Activated CD4-positive, alpha-beta T cell treated with anti-CD3 and anti-CD28 coated beads for 36 hours (primary cell): ENCODE measurements at regions not wholly inside any gene's neighbourhood (a gene's known extent, or its start where the extent isn't known, plus 50 kb on each side); places are given as distances from the start of the nearest gene placed in this dataset.

Source experiments
- ATAC-seq: fragments of 200-7000 bp; cut with Tn5 transposase; one replicate; pipeline ENCODE4 v1.10.0; 2021; ENCODE audit warnings: mild to moderate bottlenecking, moderate library complexity
- CTCF ChIA-PET: fragments of 350-600 bp; sonication (Branson Sonifier 250); formaldehyde crosslinking; loops from one replicate; lab custom pipeline; 2021; ENCODE audit warnings: antibody characterized with exemption; lab: Charles Lee
- POLR2A ChIA-PET: fragments of 350-600 bp; sonication (Branson Sonifier 250); formaldehyde crosslinking; loops from one replicate; lab custom pipeline; 2021; ENCODE audit warnings: antibody characterized with exemption, inconsistent platforms; lab: Charles Lee
- DNase-seq: peaks from one replicate; pipeline ENCODE4 v3.0.0-alpha.2; 2020
- H3K27ac Mint-ChIP-seq: one replicate; pipeline ENCODE4 v1.8.0; 2021; ENCODE audit warnings: mixed read lengths
- H3K27me3 Mint-ChIP-seq: one replicate; pipeline ENCODE4 v1.8.0; 2021; ENCODE audit warnings: mixed read lengths
- H3K36me3 Mint-ChIP-seq: one replicate; pipeline ENCODE4 v1.8.0; 2021; ENCODE audit warnings: low read depth, mixed read lengths
- H3K4me1 Mint-ChIP-seq: one replicate; pipeline ENCODE4 v1.8.0; 2021; ENCODE audit warnings: mixed read lengths
- H3K4me3 Mint-ChIP-seq: one replicate; pipeline ENCODE4 v1.8.0; 2021; ENCODE audit warnings: mild to moderate bottlenecking, moderate library complexity, mixed read lengths
- H3K9me3 Mint-ChIP-seq: one replicate; pipeline ENCODE4 v1.8.0; 2021; ENCODE audit warnings: low read depth, mixed read lengths
- intact Hi-C, 2 experiments: fragments of 100-400 bp; cut with DNase I in 1 of 2; cut with micrococcal nuclease in 1 of 2; formaldehyde crosslinking; loops; one replicate each; pipeline versions ENCODE4 v1.14.2 to v1.15.1; 2022 to 2024; cut with DNase I, micrococcal nuclease

GRCh38 chr13:59587971-59588716 lies 575.6 kb downstream of the DIAPH3 start:
- Mint-ChIP-seq H3K4me3 (no peak overlapping the region), H3K36me3 (no peaks in the 10 kb centered on the region), H3K27me3 (peaks cover 6% of the 10 kb centered on the region), H3K9me3 (peaks cover 3% of the 10 kb centered on the region), H3K27ac (no peak overlapping the region), H3K4me1 (no peaks in the 10 kb centered on the region)
- ChIA-PET POLR2A (no interaction called here), CTCF (interaction anchor here (0.5 kb wide), 1 partner anchor 849 kb away, joined by 4 read pairs; no protein-coding TSS in a partner anchor)
- intact Hi-C loops = no loop called here
- ATAC-seq (no peak), DNase-seq (no peak)

- peaks cover 7% of the 10 kb centered on the region for H3K27me3 Mint-ChIP-seq
- ATAC-seq = no peak
- no peak overlapping the region for H3K27ac Mint-ChIP-seq
- POLR2A ChIA-PET = no interaction called here
- peaks cover 3% of the 10 kb centered on the region for H3K9me3 Mint-ChIP-seq
- no peaks in the 10 kb centered on the region for H3K36me3 Mint-ChIP-seq
- CTCF ChIA-PET = no interaction called here
- no peaks in the 10 kb centered on the region for H3K4me1 Mint-ChIP-seq
- intact Hi-C loops = no loop called here
- no peak for DNase-seq
- H3K4me3 Mint-ChIP-seq = no peak overlapping the region
Measured at GRCh38 chr13:59588717-59589067, 575.0 kb downstream of the DIAPH3 start.

- Mint-ChIP-seq H3K27me3 (no peaks in the 10 kb centered on the region), H3K36me3 (no peaks in the 10 kb centered on the region), H3K4me3 (no peak overlapping the region), H3K27ac (no peak overlapping the region), H3K9me3 (peaks cover 10% of the 10 kb centered on the region), H3K4me1 (no peaks in the 10 kb centered on the region)
- POLR2A ChIA-PET = no interaction called here
- intact Hi-C loops = no loop called here
- ATAC-seq (peak; percentile 61), DNase-seq (no peak)
- CTCF ChIA-PET = no interaction called here
Measured at GRCh38 chr13:59601993-59602392, 561.7 kb downstream of the DIAPH3 start.

- Mint-ChIP-seq H3K27me3 (no peaks in the 10 kb centered on the region), H3K27ac (no peak overlapping the region), H3K4me3 (no peak overlapping the region), H3K36me3 (no peaks in the 10 kb centered on the region), H3K9me3 (peaks cover 10% of the 10 kb centered on the region), H3K4me1 (no peaks in the 10 kb centered on the region)
- ChIA-PET POLR2A (no interaction called here), CTCF (no interaction called here)
- intact Hi-C loops = no loop called here
- DNase-seq (no peak), ATAC-seq (no peak)
Measured at GRCh38 chr13:59603646-59604045, 560.1 kb downstream of the DIAPH3 start.

GRCh38 chr13:59607172-59607571 lies 556.6 kb downstream of the DIAPH3 start:
- ATAC-seq = no peak
- DNase-seq = no peak
- CTCF ChIA-PET = interaction anchor here (1.0 kb wide), 1 partner anchor 10 kb away, joined by 3 read pairs; no protein-coding TSS in a partner anchor
- no peaks in the 10 kb centered on the region for H3K4me1 Mint-ChIP-seq
- H3K36me3 Mint-ChIP-seq = no peaks in the 10 kb centered on the region
- H3K4me3 Mint-ChIP-seq = no peak overlapping the region
- no peaks in the 10 kb centered on the region for H3K27me3 Mint-ChIP-seq
- POLR2A ChIA-PET = no interaction called here
- no peaks in the 10 kb centered on the region for H3K9me3 Mint-ChIP-seq
- H3K27ac Mint-ChIP-seq = no peak overlapping the region
- intact Hi-C loops = no loop called here

GRCh38 chr13:59607780-59608233 lies 555.9 kb downstream of the DIAPH3 start:
- ChIA-PET POLR2A (no interaction called here), CTCF (interaction anchor here (1.0 kb wide), 1 partner anchor 10 kb away, joined by 3 read pairs; no protein-coding TSS in a partner anchor)
- Mint-ChIP-seq H3K9me3 (no peaks in the 10 kb centered on the region), H3K4me1 (no peaks in the 10 kb centered on the region), H3K27ac (no peak overlapping the region), H3K4me3 (no peak overlapping the region), H3K36me3 (no peaks in the 10 kb centered on the region), H3K27me3 (no peaks in the 10 kb centered on the region)
- no peak for DNase-seq
- intact Hi-C loops = no loop called here
- ATAC-seq = no peak

- CTCF ChIA-PET = interaction anchor here (1.0 kb wide), 1 partner anchor 10 kb away, joined by 5 read pairs; no protein-coding TSS in a partner anchor
- H3K27me3 Mint-ChIP-seq = no peaks in the 10 kb centered on the region
- H3K9me3 Mint-ChIP-seq = no peaks in the 10 kb centered on the region
- no peaks in the 10 kb centered on the region for H3K4me1 Mint-ChIP-seq
- no peak for DNase-seq
- H3K4me3 Mint-ChIP-seq = no peak overlapping the region
- POLR2A ChIA-PET = no interaction called here
- no peak for ATAC-seq
- intact Hi-C loops = no loop called here
- no peaks in the 10 kb centered on the region for H3K36me3 Mint-ChIP-seq
- H3K27ac Mint-ChIP-seq = no peak overlapping the region
Measured at GRCh38 chr13:59609421-59609820, 554.3 kb downstream of the DIAPH3 start.
